ENCODE measurements at regions not wholly inside any gene's neighbourhood (a gene's known extent, or its start where the extent isn't known, plus 50 kb on each side); places are given as distances from the start of the nearest gene placed in this dataset.

DNA sequence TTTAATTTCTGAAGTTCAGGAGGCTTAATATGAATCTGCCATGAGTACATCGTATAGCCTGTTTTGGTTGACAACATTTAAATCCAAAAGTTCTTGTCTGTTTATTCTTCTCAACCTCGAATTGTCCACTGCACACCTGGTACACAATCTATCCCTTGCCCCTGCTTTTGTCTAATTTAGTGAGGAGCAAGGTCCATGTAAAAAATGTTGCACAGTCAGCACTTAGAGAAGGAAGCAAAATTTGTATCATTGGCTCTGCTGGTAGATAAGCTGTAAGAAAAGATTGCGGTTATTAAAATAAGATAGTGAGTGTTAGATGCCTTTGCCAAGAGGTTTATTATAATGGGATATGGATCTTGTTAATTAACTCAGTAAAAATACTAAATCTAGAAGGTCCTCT lies 761.5 kb downstream of the RAPGEF2 start:
- TF ChIP-seq, protein P1, sequence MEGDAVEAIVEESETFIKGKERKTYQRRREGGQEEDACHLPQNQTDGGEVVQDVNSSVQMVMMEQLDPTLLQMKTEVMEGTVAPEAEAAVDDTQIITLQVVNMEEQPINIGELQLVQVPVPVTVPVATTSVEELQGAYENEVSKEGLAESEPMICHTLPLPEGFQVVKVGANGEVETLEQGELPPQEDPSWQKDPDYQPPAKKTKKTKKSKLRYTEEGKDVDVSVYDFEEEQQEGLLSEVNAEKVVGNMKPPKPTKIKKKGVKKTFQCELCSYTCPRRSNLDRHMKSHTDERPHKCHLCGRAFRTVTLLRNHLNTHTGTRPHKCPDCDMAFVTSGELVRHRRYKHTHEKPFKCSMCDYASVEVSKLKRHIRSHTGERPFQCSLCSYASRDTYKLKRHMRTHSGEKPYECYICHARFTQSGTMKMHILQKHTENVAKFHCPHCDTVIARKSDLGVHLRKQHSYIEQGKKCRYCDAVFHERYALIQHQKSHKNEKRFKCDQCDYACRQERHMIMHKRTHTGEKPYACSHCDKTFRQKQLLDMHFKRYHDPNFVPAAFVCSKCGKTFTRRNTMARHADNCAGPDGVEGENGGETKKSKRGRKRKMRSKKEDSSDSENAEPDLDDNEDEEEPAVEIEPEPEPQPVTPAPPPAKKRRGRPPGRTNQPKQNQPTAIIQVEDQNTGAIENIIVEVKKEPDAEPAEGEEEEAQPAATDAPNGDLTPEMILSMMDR (IDR thresholded peaks at IDR 0.05; ENCODE audit: control extremely low read depth in 1 of 3, insufficient read depth in 1 of 3, low read depth in 1 of 3, low read length in 3 of 3) = no peak
- no peak for TF ChIP-seq YY1 (IDR thresholded peaks at IDR 0.05; ENCODE audit: low read depth, low read length)
- no peak for TF ChIP-seq POLR2A (IDR thresholded peaks at IDR 0.05; ENCODE audit: control extremely low read depth in 1 of 2, low read depth in 2 of 2, low read length in 2 of 2)
- no peak for TF ChIP-seq EP300 (IDR thresholded peaks at IDR 0.05; ENCODE audit: borderline replicate concordance in 1 of 2, low read depth in 2 of 2, low read length in 2 of 2)
- TF ChIP-seq RFX5 (IDR thresholded peaks at IDR 0.05; ENCODE audit: borderline replicate concordance, low read depth, low read length) = no peak
- no peak for TF ChIP-seq GABPA (IDR thresholded peaks at IDR 0.05; ENCODE audit: borderline replicate concordance, insufficient read depth, low read length)
- no peak for TF ChIP-seq EGR1 (IDR thresholded peaks at IDR 0.05; ENCODE audit: borderline replicate concordance, low read depth, low read length)
- no peak for TF ChIP-seq CEBPB (IDR thresholded peaks at IDR 0.05; ENCODE audit: low read depth, low read length)
- TF ChIP-seq EZH2 (IDR thresholded peaks at IDR 0.05; ENCODE audit: low read depth, low read length, severe bottlenecking) = no peak
- TF ChIP-seq TCF12 (IDR thresholded peaks at IDR 0.05; ENCODE audit: low read depth, low read length) = no peak
- TF ChIP-seq KDM1A (IDR thresholded peaks at IDR 0.05; ENCODE audit: borderline replicate concordance, low read length) = no peak

All from H1 (cell line).